AG09309 (cell line): ENCODE measurements at regions not wholly inside any gene's neighbourhood (a gene's known extent, or its start where the extent isn't known, plus 50 kb on each side); places are given as distances from the start of the nearest gene placed in this dataset.
"Not testable (repeated sequence)": the region's sequence is repeated elsewhere in the genome, so short reads cannot be mapped to it uniquely, and the experiment has no call there.

Experiments
- DNase-seq: peaks from one replicate; pipeline ENCODE4 v3.0.0-alpha.2; 2010; ENCODE audit warnings: low read depth
- H3K4me3 ChIP-seq: 2 replicates; pipeline ENCODE4 v1.5.1; 2011; ENCODE audit warnings: mild to moderate bottlenecking, low read depth, low read length, moderate library complexity; ENCODE audit not compliant: control insufficient read depth
- TF ChIP-seq, protein P1 (sequence below): IDR thresholded peaks from 2 replicates; pipeline ENCODE4 v1.5.1; 2011; ENCODE audit warnings: mild to moderate bottlenecking, low read depth, low read length, inconsistent platforms; ENCODE audit not compliant: insufficient read depth, control insufficient read depth; ENCODE audit errors: missing control alignments

DNA sequence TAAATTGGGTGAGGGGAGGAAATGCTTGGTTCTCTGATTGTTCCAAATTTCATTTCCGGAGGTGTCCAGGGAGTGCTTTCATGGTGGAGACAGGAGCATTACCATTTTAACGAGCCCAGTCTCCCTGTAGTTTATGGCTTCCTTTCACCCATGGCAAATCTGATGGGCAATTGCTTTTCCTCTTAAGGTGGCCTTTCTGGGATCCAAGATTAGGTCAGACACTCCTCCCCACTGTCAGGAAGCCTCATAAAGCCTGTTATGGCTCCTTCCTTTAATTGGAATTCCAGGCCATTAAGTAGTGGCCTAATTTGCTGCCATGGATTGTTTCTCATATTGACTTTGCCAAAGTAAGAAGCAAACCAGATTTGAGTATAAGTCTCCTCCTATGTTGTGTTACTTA, 157.8 kb downstream of the PDCD6IP start:
- no peak for DNase-seq
- TF ChIP-seq, protein P1, sequence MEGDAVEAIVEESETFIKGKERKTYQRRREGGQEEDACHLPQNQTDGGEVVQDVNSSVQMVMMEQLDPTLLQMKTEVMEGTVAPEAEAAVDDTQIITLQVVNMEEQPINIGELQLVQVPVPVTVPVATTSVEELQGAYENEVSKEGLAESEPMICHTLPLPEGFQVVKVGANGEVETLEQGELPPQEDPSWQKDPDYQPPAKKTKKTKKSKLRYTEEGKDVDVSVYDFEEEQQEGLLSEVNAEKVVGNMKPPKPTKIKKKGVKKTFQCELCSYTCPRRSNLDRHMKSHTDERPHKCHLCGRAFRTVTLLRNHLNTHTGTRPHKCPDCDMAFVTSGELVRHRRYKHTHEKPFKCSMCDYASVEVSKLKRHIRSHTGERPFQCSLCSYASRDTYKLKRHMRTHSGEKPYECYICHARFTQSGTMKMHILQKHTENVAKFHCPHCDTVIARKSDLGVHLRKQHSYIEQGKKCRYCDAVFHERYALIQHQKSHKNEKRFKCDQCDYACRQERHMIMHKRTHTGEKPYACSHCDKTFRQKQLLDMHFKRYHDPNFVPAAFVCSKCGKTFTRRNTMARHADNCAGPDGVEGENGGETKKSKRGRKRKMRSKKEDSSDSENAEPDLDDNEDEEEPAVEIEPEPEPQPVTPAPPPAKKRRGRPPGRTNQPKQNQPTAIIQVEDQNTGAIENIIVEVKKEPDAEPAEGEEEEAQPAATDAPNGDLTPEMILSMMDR, result no peak
- no peak overlapping the region for H3K4me3 ChIP-seq

DNA sequence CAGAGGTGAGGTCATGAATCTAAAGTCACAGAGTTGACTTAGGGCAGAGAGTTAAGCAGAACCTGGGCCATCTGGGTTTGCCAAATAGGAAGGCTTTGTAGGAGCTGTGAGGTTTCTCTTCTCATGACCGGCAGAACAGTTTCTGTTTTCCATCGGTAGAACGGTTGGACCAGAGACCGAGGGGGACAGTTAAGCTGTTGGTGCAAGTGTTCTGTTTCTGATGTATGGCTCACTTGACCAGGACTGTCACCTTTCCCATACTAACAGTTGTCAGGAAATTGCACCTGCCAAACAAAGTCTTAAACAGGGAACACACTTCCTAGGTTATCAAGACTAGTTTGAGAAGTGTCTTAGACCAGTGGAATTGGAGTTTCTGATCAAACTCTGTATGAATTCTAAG, 158.3 kb downstream of the PDCD6IP start:
- TF ChIP-seq, protein P1, result no peak

DNA sequence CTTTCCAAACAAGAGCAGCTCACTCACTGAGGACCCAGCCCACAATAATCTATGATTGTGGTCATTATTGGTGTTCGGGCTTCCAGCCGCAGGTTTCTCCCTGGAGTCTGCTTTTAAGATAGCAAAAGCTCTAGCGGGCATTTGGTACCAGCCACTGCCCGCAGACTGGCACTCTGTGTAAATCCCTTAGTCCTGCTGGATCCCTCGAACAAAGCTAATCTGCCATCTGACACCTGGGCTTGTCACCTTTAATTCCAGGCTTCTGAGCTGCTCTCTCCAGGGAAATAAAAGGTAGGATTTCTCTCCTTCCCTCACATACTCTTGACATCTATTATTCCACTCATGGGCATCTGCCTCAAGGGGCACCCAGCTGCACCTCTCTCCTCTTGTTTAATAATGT, 158.7 kb downstream of the PDCD6IP start:
- no peak for DNase-seq
- TF ChIP-seq, protein P1, result no peak
- no peak overlapping the region for H3K4me3 ChIP-seq

More for the DNA sequence above, 158.3 kb downstream of the PDCD6IP start:
- H3K4me3 ChIP-seq, result no peak overlapping the region
- no peak for DNase-seq

- TF ChIP-seq, protein P1, result no peak
- DNase-seq, result no peak
- H3K4me3 ChIP-seq, result no peak overlapping the region
Observed at GRCh38 chr3:33958661-33959060, 160.2 kb downstream of the PDCD6IP start.

DNA sequence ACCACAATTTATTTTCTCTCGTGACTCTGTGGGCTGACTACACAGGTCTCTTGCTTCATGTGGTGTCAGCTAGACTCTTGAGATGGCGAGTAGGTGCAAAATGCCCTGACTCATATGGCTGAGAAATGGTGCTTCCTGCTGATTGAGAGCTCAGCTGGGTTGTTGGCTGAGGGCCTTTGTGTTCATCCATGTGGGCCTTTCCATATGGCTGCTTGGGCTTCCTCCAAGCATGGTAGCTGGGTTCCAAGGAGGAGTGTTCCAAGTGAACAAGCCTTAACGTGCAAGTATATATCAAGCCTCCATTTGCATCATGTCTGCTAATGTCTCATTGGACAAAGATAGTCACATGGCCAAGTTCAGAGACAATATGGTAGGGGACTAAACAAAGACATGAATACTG, 164.0 kb downstream of the PDCD6IP start:
- no peak overlapping the region for H3K4me3 ChIP-seq
- no peak for DNase-seq
- TF ChIP-seq, protein P1, result no peak

DNA sequence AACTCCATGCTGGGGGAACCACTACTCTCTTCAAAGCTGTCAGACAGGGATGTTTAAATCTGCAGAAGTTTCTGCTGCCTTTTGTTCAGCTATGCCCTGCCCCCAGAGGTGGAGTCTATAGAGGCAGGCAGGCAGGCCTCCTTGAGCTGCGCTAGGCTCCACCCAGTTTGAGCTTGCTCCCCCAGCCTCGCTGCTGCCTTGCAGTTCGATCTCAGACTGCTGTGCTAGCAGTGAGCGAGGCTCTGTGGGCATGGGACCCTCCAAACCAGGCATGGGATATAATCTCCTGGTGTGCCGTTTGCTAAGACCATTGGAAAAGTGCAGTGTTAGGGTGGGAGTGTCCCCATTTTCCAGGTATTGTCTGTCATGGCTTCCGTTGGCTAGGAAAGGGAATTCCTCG, 171.8 kb downstream of the PDCD6IP start:
- not testable (repeated sequence) for H3K4me3 ChIP-seq, DNase-seq

DNA sequence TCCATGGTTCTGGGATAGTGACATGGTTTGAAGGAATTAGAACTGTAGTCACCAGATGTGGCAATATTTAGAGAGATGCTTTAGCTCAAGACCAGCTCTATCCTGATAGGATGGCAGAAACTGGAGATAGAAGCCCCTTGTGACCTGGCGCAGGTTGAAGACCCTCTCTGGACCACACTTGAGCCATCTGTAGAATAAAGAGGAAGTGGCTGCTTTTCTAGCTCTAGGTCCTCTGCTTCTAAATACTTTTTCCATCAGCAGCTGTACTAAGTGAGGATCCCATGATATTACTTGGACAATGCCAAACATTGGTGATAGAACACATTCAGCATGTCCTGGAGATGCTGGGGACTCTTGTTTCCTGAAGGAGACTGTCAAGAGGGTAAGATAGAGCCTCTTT, 172.6 kb downstream of the PDCD6IP start:
- H3K4me3 ChIP-seq, result no peak overlapping the region
- TF ChIP-seq, protein P1, result no peak
- no peak for DNase-seq
